ENCODE measurements at regions not wholly inside any gene's neighbourhood (a gene's known extent, or its start where the extent isn't known, plus 50 kb on each side); places are given as distances from the start of the nearest gene placed in this dataset.
"Not testable (repeated sequence)": the region's sequence is repeated elsewhere in the genome, so short reads cannot be mapped to it uniquely, and the experiment has no call there.

GRCh38 chr13:79191501-79191900, 214.6 kb downstream of the RBM26 start:
- Histone ChIP-seq H3K27me3 (no peaks in the 10 kb centered on the region), H3K36me3 (no peaks in the 10 kb centered on the region), H3K4me3 (no peak overlapping the region), H3K9me3 (no peaks in the 10 kb centered on the region), H3K4me1 (no peaks in the 10 kb centered on the region), H3K27ac (no peak overlapping the region)
- no peak for TF ChIP-seq CTCF (IDR thresholded peaks at IDR 0.05)
- TF ChIP-seq POLR2A (IDR thresholded peaks at IDR 0.05), result no peak
- DNase-seq, result no peak
- intact Hi-C loops (cut with DNase I; ENCODE audit: low total_unique reads), result no loop called here

- no peak for DNase-seq
- Histone ChIP-seq H3K27ac (no peak overlapping the region), H3K4me1 (no peaks in the 10 kb centered on the region), H3K36me3 (no peaks in the 10 kb centered on the region), H3K9me3 (no peaks in the 10 kb centered on the region), H3K4me3 (no peak overlapping the region), H3K27me3 (no peaks in the 10 kb centered on the region)
- intact Hi-C loops (cut with DNase I; ENCODE audit: low total_unique reads), result no loop called here
- no peak for TF ChIP-seq CTCF (IDR thresholded peaks at IDR 0.05)
- TF ChIP-seq POLR2A (IDR thresholded peaks at IDR 0.05), result no peak
These were observed 215.1 kb downstream of the RBM26 start for GRCh38 chr13:79190932-79191331.

- no peaks in the 10 kb centered on the region for H3K36me3 ChIP-seq
- no peak for DNase-seq
- TF ChIP-seq POLR2A (IDR thresholded peaks at IDR 0.05) (no peak), CTCF (IDR thresholded peaks at IDR 0.05) (no peak)
- no peaks in the 10 kb centered on the region for H3K9me3 ChIP-seq
- no peaks in the 10 kb centered on the region for H3K4me1 ChIP-seq
- H3K27me3 ChIP-seq, result no peaks in the 10 kb centered on the region
- H3K27ac ChIP-seq, result no peak overlapping the region
- H3K4me3 ChIP-seq, result no peak overlapping the region
- intact Hi-C loops (cut with DNase I; ENCODE audit: low total_unique reads), result no loop called here
These were observed 218.0 kb downstream of the RBM26 start for GRCh38 chr13:79187917-79188690.

- H3K9me3 ChIP-seq, result no peaks in the 10 kb centered on the region
- TF ChIP-seq POLR2A (IDR thresholded peaks at IDR 0.05) (no peak), CTCF (IDR thresholded peaks at IDR 0.05) (no peak)
- intact Hi-C loops (cut with DNase I; ENCODE audit: low total_unique reads), result no loop called here
- H3K4me1 ChIP-seq, result no peaks in the 10 kb centered on the region
- no peak overlapping the region for H3K27ac ChIP-seq
- no peaks in the 10 kb centered on the region for H3K27me3 ChIP-seq
- H3K36me3 ChIP-seq, result no peaks in the 10 kb centered on the region
- no peak overlapping the region for H3K4me3 ChIP-seq
- DNase-seq, result no peak
These were observed 220.5 kb downstream of the RBM26 start for GRCh38 chr13:79185580-79185979.

- Histone ChIP-seq H3K27me3 (no peaks in the 10 kb centered on the region), H3K9me3 (no peaks in the 10 kb centered on the region), H3K36me3 (no peaks in the 10 kb centered on the region), H3K4me1 (no peaks in the 10 kb centered on the region), H3K27ac (no peak overlapping the region), H3K4me3 (no peak overlapping the region)
- DNase-seq, result no peak
- intact Hi-C loops (cut with DNase I; ENCODE audit: low total_unique reads), result no loop called here
- no peak for TF ChIP-seq POLR2A (IDR thresholded peaks at IDR 0.05)
These were observed 222.8 kb downstream of the RBM26 start for GRCh38 chr13:79183231-79183630.

GRCh38 chr13:79173691-79174090, 232.4 kb downstream of the RBM26 start:
- DNase-seq; H3K4me1 ChIP-seq; H3K9me3 ChIP-seq; H3K27ac ChIP-seq; intact Hi-C loops (cut with DNase I; ENCODE audit: low total_unique reads); H3K27me3 ChIP-seq; H3K4me3 ChIP-seq; H3K36me3 ChIP-seq: not testable (repeated sequence)

- H3K36me3 ChIP-seq; intact Hi-C loops (cut with DNase I; ENCODE audit: low total_unique reads); H3K9me3 ChIP-seq; DNase-seq; H3K4me3 ChIP-seq; H3K27ac ChIP-seq; H3K4me1 ChIP-seq; H3K27me3 ChIP-seq: not testable (repeated sequence)
These were observed 233.1 kb downstream of the RBM26 start for GRCh38 chr13:79172924-79173323.
